GM12873 (cell line): ENCODE measurements at regions not wholly inside any gene's neighbourhood (a gene's known extent, or its start where the extent isn't known, plus 50 kb on each side); places are given as distances from the start of the nearest gene placed in this dataset.

Experiments used
- TF ChIP-seq, protein P1 (sequence below): IDR thresholded peaks from 2 replicates; pipeline ENCODE4 v1.5.1; 2012; ENCODE audit warnings: low read depth, mild to moderate bottlenecking, moderate library complexity, low read length, control low read depth; ENCODE audit not compliant: insufficient read depth; ENCODE audit errors: missing control alignments

DNA sequence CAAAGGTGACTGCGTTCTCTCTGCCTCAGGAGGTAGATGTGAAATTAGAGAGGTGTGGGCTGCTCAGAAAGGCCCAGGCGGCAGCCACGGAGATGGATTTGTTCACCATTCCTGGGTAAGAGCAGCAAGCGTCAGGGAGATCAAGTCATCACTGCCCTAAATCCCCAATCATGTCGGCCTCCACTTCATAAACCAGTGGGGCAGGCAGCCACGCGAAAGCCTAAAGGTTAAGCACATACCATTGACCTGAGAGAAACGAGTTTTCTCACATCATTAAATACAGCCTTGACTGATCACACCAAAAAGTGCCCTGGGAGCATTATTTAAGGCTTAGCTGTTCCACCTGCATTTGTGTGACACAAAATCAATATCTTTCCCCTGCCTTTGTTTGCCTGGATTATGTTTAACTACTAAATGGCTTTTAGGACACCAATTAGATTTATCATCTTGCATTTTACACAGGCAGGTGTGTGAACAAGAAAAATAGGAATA, 50.7 kb upstream of the FOXB1 start:
- TF ChIP-seq, protein P1, sequence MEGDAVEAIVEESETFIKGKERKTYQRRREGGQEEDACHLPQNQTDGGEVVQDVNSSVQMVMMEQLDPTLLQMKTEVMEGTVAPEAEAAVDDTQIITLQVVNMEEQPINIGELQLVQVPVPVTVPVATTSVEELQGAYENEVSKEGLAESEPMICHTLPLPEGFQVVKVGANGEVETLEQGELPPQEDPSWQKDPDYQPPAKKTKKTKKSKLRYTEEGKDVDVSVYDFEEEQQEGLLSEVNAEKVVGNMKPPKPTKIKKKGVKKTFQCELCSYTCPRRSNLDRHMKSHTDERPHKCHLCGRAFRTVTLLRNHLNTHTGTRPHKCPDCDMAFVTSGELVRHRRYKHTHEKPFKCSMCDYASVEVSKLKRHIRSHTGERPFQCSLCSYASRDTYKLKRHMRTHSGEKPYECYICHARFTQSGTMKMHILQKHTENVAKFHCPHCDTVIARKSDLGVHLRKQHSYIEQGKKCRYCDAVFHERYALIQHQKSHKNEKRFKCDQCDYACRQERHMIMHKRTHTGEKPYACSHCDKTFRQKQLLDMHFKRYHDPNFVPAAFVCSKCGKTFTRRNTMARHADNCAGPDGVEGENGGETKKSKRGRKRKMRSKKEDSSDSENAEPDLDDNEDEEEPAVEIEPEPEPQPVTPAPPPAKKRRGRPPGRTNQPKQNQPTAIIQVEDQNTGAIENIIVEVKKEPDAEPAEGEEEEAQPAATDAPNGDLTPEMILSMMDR, result no peak

DNA sequence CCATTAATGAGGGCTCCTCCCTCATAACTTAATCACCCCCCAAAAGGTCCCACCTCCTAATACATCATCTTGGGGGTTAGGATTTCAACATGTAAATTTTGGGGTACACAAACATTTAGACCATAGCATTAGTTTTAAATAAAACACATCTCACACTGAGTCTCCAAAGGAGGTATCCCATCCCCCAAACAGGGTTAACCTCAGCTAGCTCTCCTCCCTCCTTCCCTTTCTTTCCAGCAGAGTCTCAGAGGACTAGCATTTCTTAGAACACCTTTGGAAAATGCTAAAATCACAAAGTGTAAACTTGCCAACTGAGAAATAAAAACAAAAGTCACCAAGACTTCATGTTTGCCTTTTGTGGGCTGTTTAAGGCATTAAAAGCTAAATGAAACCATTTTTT, 51.2 kb upstream of the FOXB1 start:
- TF ChIP-seq, protein P1, result no peak

DNA sequence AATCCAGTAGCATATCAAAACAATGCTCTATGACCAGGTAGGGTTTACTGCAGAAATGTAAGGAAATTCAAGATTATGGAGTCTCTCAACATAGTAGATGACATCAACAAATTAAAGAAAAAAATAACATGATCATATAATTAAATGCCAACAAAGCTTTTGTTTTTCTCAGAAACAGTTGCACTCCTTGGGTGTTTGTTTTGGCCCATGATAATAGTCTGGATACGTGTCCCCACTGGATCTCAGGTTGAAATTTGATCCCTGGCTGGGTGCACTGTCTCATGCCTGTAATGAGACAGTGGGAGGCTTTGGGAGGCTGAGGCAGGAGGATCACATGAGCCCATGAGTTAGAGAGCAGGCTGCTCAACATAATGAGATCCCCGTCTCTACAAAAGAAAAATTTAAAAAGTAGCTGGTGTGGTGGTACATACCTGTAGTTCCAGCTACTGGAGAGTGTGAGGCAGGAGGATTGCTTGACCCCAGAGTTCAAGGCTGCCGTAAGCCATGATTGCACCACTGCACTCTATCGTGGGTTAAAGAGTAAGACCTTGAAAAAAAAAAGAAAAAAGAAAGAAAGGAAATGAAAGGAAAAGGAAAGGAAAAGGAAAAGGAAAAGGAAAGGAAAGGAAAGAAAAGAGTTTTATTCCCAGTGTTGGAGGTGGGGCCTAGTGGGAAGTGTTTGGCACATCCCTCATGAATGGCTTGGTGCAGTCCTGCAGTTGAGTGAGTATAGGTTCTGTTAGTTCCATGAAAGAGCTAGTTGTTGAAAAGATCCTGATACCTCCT, 53.3 kb upstream of the FOXB1 start:
- TF ChIP-seq, protein P1, result no peak

DNA sequence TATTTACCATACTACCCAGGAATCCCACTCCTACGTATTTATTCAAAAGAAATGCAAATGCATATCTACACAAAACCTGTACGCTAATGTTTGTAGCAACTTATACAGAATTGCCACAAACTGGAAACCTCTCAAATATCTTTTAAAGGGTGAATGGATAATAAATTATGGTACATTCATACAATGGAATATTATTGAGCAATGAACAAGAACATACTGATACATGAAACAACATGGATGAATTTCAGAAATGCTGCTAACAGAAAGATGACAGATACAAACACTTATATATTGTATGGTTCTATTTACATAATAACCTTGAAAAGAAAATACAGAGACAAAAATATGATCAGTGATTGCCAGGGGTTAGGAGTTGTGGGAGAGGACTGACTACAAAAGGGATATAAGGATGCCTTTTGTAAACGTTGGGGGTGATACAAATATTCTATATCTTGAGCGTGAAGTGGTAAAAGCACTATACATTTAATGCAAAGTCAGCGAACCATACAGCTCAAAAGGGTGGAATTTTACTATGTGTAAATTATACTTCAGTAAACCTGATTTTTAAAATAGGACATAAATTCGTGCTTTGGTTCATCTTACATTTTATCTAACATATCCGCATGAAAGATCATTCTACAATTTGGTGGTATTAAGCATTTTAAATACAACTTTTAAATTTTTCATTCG, 55.0 kb upstream of the FOXB1 start:
- TF ChIP-seq, protein P1, result no peak

DNA sequence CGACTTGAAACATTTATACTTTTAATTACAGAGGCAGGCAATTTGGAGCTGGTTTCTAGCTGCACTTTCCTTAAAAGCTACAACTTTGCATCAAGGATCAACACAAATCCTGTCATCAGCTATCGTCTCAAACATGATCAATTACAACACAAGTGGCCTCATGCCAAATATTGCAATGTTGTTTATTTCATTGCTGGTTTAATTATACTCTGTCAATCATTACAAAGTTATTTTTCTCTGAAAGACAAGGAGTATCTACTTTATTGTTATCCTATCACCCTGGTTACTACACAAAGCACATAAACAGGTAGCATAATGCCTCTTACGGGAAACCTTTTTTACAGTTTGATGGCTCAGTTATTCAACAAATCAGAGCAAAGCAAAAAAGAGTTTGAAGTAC, 58.0 kb upstream of the FOXB1 start:
- TF ChIP-seq, protein P1, result no peak

DNA sequence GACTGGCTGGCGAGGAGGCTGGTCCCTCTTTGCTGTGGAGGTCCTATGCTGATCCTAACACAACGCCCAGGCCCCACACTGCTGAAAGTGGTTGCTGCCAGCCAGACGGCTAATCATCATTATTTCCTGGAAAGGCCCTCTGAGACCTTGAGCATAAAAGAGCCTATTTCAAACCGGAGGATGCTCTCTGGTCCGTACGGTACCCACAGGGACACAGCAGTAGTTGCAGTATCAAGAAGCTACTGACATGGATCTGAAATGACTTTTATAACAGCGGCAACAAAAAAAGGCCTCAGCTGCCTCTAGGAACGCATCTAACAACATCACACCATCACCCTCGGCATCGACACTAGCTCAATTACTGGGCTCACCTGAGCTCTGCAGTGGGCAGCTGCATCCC, 59.1 kb upstream of the FOXB1 start:
- TF ChIP-seq, protein P1, result no peak

DNA sequence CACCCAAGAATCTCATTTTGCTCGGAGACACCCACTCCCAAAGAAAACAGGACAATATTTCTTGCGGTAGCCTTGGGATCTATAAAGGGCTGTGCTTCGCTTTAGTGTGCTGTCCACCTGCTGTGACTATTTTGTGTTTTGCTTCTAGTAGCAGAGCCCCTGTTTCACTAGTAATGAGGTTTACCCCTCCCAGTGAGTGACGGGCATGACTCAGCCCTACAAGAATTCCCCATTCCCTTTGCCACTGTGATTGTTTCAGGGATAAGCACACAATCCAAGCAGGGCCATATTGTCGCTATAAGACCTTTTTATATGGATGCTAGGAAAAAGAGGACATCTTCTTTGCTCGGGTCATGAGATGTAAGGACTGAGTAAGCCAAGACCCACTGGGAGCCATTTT, 62.5 kb upstream of the FOXB1 start:
- TF ChIP-seq, protein P1, result no peak
